ENCODE measurements at regions not wholly inside any gene's neighbourhood (a gene's known extent, or its start where the extent isn't known, plus 50 kb on each side); places are given as distances from the start of the nearest gene placed in this dataset.

- DNase-seq (ENCODE audit: low read depth, low spot score) = no peak
- H3K9me3 ChIP-seq (ENCODE audit: control insufficient read depth, insufficient read depth, low read length) = no peaks in the 10 kb centered on the region
- TF ChIP-seq CTCF (IDR thresholded peaks at IDR 0.05; ENCODE audit: low read depth, low read length) = no peak
- H3K27me3 ChIP-seq (ENCODE audit: control insufficient read depth, insufficient read depth, low read length) = no peaks in the 10 kb centered on the region
- no peak overlapping the region for H3K4me3 ChIP-seq (ENCODE audit: low read depth, low read length)
- CTCF ChIA-PET = no interaction called here
- POLR2A ChIA-PET = no interaction called here
- H3K27ac ChIP-seq (ENCODE audit: low read depth, low read length) = no peak overlapping the region
Measured at GRCh38 chr3:30297112-30297511, 309.3 kb upstream of the TGFBR2 start.

GRCh38 chr3:30299674-30300385 lies 306.6 kb upstream of the TGFBR2 start:
- POLR2A ChIA-PET = no interaction called here
- Histone ChIP-seq H3K27me3 (ENCODE audit: control insufficient read depth, insufficient read depth, low read length) (no peaks in the 10 kb centered on the region), H3K27ac (ENCODE audit: low read depth, low read length) (no peak overlapping the region), H3K4me3 (ENCODE audit: low read depth, low read length) (no peak overlapping the region), H3K9me3 (ENCODE audit: control insufficient read depth, insufficient read depth, low read length) (peaks cover 2% of the 10 kb centered on the region; the same call in 1 of the 2 replicates)
- CTCF ChIA-PET = no interaction called here
- no peak for TF ChIP-seq CTCF (IDR thresholded peaks at IDR 0.05; ENCODE audit: low read depth, low read length)
- peak; percentile 71 for DNase-seq (ENCODE audit: low read depth, low spot score)

- Histone ChIP-seq H3K27ac (ENCODE audit: low read depth, low read length) (no peak overlapping the region), H3K9me3 (ENCODE audit: control insufficient read depth, insufficient read depth, low read length) (peaks cover 2% of the 10 kb centered on the region; the same call in 1 of the 2 replicates), H3K4me3 (ENCODE audit: low read depth, low read length) (no peak overlapping the region), H3K27me3 (ENCODE audit: control insufficient read depth, insufficient read depth, low read length) (no peaks in the 10 kb centered on the region)
- no peak for DNase-seq (ENCODE audit: low read depth, low spot score)
- POLR2A ChIA-PET = no interaction called here
- CTCF ChIA-PET = interaction anchor here (1.0 kb wide), 1 partner anchor 19 kb away, joined by 3 read pairs; no protein-coding TSS in a partner anchor
- TF ChIP-seq CTCF (IDR thresholded peaks at IDR 0.05; ENCODE audit: low read depth, low read length) = no peak
Measured at GRCh38 chr3:30300809-30301208, 305.6 kb upstream of the TGFBR2 start.

- no peaks in the 10 kb centered on the region for H3K27me3 ChIP-seq (ENCODE audit: control insufficient read depth, insufficient read depth, low read length)
- H3K4me3 ChIP-seq (ENCODE audit: low read depth, low read length) = no peak overlapping the region
- H3K9me3 ChIP-seq (ENCODE audit: control insufficient read depth, insufficient read depth, low read length) = peaks cover 2% of the 10 kb centered on the region; the same call in 1 of the 2 replicates
- H3K27ac ChIP-seq (ENCODE audit: low read depth, low read length) = no peak overlapping the region
- POLR2A ChIA-PET = no interaction called here
- CTCF ChIA-PET = interaction anchor here (1.0 kb wide), 1 partner anchor 18 kb away, joined by 3 read pairs; no protein-coding TSS in a partner anchor
- TF ChIP-seq CTCF (IDR thresholded peaks at IDR 0.05; ENCODE audit: low read depth, low read length) = no peak
- DNase-seq (ENCODE audit: low read depth, low spot score) = peak; percentile 55
Measured at GRCh38 chr3:30302027-30302426, 304.4 kb upstream of the TGFBR2 start.

- Histone ChIP-seq H3K27me3 (ENCODE audit: control insufficient read depth, insufficient read depth, low read length) (no peaks in the 10 kb centered on the region), H3K4me3 (ENCODE audit: low read depth, low read length) (no peak overlapping the region), H3K27ac (ENCODE audit: low read depth, low read length) (no peak overlapping the region), H3K9me3 (ENCODE audit: control insufficient read depth, insufficient read depth, low read length) (peaks cover 2% of the 10 kb centered on the region; the same call in 1 of the 2 replicates)
- ChIA-PET CTCF (no interaction called here), POLR2A (no interaction called here)
- TF ChIP-seq CTCF (IDR thresholded peaks at IDR 0.05; ENCODE audit: low read depth, low read length) = no peak
- no peak for DNase-seq (ENCODE audit: low read depth, low spot score)
Measured at GRCh38 chr3:30303770-30304169, 302.6 kb upstream of the TGFBR2 start.

All from AG04450 (cell line).